ENCODE measurements at regions not wholly inside any gene's neighbourhood (a gene's known extent, or its start where the extent isn't known, plus 50 kb on each side); places are given as distances from the start of the nearest gene placed in this dataset.

DNA sequence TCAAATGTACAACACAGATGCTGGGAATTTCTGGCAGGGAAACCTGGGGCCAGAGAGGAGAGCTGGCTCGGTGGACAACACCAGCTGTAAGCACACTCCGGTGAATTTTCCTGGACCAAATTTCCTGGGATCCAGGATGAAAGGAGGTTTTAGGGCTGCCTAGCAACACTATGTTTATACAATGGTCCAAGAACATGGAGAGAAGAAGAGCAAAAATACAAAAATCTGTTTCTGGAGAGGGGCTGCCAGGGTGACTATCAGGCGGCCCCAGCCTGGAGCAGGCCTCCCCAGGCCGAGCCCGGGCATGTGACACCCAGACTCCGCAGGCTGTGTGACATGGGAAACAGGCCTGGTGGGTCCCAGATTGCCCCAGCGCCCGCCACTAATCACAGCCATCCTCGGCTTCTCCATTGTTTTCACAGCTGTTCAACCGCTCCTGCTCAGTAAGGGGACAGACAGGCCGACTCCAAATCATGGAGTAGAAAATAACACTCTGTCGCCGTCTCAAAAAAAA lies 336.0 kb upstream of the NFIA start:
- Histone ChIP-seq H3K36me3 (ENCODE audit: insufficient read depth in 1 of 2, low read depth in 1 of 2) (no peaks in the 10 kb centered on the region), H3K27ac (no peak overlapping the region), H3K4me3 (no peak overlapping the region), H3K27me3 (ENCODE audit: insufficient read depth in 3 of 3, low read length in 2 of 3) (peaks cover 0 to 2% (median 0%) of the 10 kb centered on the region in 3 donors), H3K9me3 (no peaks in the 10 kb centered on the region), H3K4me1 (no peaks in the 10 kb centered on the region)
- intact Hi-C loops (cut with DNase I): no loop called here
- no peak for TF ChIP-seq CTCF (IDR thresholded peaks at IDR 0.05)
- DNase-seq (no peak), ATAC-seq (no peak)
- WGBS, 3 donors: 29 to 32% (median 31%) methylated on average over 13 of the region's 13 CpGs

- ATAC-seq (no peak), DNase-seq (no peak)
- Histone ChIP-seq H3K27me3 (ENCODE audit: insufficient read depth in 3 of 3, low read length in 2 of 3) (peaks cover 0 to 2% (median 0%) of the 10 kb centered on the region in 3 donors), H3K27ac (no peak overlapping the region), H3K9me3 (no peaks in the 10 kb centered on the region), H3K36me3 (ENCODE audit: insufficient read depth in 1 of 2, low read depth in 1 of 2) (no peaks in the 10 kb centered on the region), H3K4me1 (no peaks in the 10 kb centered on the region), H3K4me3 (no peak overlapping the region)
- no peak for TF ChIP-seq CTCF (IDR thresholded peaks at IDR 0.05)
- intact Hi-C loops (cut with DNase I): no loop called here
- WGBS, 3 donors: 64 to 78% (median 72%) methylated on average over 2 of the region's 2 CpGs
These were observed 336.9 kb upstream of the NFIA start for GRCh38 chr1:60745484-60745883.

GRCh38 chr1:60742339-60742738 lies 340.0 kb upstream of the NFIA start:
- WGBS, 3 donors: 80 to 87% (median 85%) methylated on average over 4 of the region's 4 CpGs
- no peak for ATAC-seq
- H3K4me3 ChIP-seq: no peak overlapping the region
- no peaks in the 10 kb centered on the region for H3K4me1 ChIP-seq
- no peaks in the 10 kb centered on the region for H3K27me3 ChIP-seq (ENCODE audit: insufficient read depth in 3 of 3, low read length in 2 of 3)
- no peaks in the 10 kb centered on the region for H3K36me3 ChIP-seq (ENCODE audit: insufficient read depth in 1 of 2, low read depth in 1 of 2)
- H3K9me3 ChIP-seq: no peaks in the 10 kb centered on the region
- intact Hi-C loops (cut with DNase I): no loop called here
- no peak overlapping the region for H3K27ac ChIP-seq
- no peak for TF ChIP-seq CTCF (IDR thresholded peaks at IDR 0.05)
- DNase-seq: no peak

DNA sequence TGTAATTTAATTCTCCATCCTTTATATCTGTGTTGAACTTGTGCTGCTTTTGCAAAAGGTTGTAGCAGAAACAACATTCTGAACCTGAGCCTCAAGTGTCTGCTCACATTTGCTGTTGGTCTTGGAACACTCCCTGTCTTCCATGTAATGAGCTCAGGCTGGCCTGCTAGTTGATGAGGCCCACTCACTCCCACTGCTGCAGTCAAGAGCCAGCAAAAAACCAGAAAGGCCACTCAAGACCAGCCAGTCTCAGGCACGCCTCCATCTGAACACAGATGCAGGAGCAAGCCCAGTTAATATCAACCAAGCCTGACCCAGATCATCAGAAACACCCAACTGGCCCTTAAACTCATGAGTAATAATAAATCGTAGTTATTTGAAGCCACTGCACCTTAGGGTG lies 342.2 kb upstream of the NFIA start:
- Histone ChIP-seq H3K27me3 (ENCODE audit: insufficient read depth in 3 of 3, low read length in 2 of 3) (no peaks in the 10 kb centered on the region), H3K36me3 (ENCODE audit: insufficient read depth in 1 of 2, low read depth in 1 of 2) (no peaks in the 10 kb centered on the region), H3K4me3 (no peak overlapping the region), H3K9me3 (no peaks in the 10 kb centered on the region), H3K4me1 (no peaks in the 10 kb centered on the region), H3K27ac (no peak overlapping the region)
- WGBS, 3 donors: 79 to 85% (median 81%) methylated on average over 2 of the region's 2 CpGs
- DNase-seq (no peak), ATAC-seq (no peak)
- intact Hi-C loops (cut with DNase I): no loop called here
- no peak for TF ChIP-seq CTCF (IDR thresholded peaks at IDR 0.05)

DNA sequence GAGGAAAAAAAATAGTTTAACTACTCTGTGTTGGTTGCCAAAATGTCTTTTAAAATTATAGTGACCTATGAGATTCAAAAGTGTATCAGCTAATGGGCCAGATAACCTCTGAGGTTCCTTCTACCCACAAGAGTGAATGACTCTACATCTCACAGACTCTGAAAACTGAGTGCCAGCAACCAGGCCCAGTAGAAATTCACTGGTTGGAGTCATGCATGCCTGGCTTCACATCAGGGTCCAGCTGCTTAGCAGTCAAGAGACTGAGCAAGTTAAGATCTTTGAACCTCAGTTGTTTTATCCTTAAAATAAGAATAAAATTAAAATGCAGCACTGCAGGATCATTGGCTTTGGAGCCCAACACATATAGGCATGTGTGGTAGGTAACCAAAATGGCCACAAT lies 342.6 kb upstream of the NFIA start:
- H3K4me1 ChIP-seq: no peaks in the 10 kb centered on the region
- DNase-seq (no peak), ATAC-seq (no peak)
- TF ChIP-seq CTCF (IDR thresholded peaks at IDR 0.05): no peak
- intact Hi-C loops (cut with DNase I): no loop called here
- H3K4me3 ChIP-seq: no peak overlapping the region
- H3K27ac ChIP-seq: no peak overlapping the region
- no peaks in the 10 kb centered on the region for H3K36me3 ChIP-seq (ENCODE audit: insufficient read depth in 1 of 2, low read depth in 1 of 2)
- H3K9me3 ChIP-seq: no peaks in the 10 kb centered on the region
- no peaks in the 10 kb centered on the region for H3K27me3 ChIP-seq (ENCODE audit: insufficient read depth in 3 of 3, low read length in 2 of 3)

Data from psoas muscle (tissue), 7 donors.